SK-N-SH treated with all-trans-retinoic acid at 6 μM for 48 hours (cell line): ENCODE measurements at regions not wholly inside any gene's neighbourhood (a gene's known extent, or its start where the extent isn't known, plus 50 kb on each side); places are given as distances from the start of the nearest gene placed in this dataset.

ENCODE experiments used
- ATAC-seq: fragments of 200-7000 bp; cut with Tn5 transposase; 3 replicates; pipeline ENCODE4 v1.9.1; 2020; ENCODE audit warnings: mild to moderate bottlenecking, moderate library complexity
- ARNTL ChIP-seq: fragments of 450-650 bp; formaldehyde crosslinking; IDR thresholded peaks from 2 replicates; pipeline ENCODE4 v1.5.0; 2020; ENCODE audit warnings: low read depth, mild to moderate bottlenecking, moderate library complexity, borderline replicate concordance
- BACH2 ChIP-seq: fragments of 250-450 bp; sonication (Bioruptor Pico); IDR thresholded peaks from 2 replicates; pipeline ENCODE4 v1.9.0; 2021; ENCODE audit warnings: mild to moderate bottlenecking, borderline replicate concordance
- CREB5 ChIP-seq: fragments of 250-450 bp; sonication (Bioruptor Pico); IDR thresholded peaks from 2 replicates; pipeline ENCODE4 v1.5.1; 2020; ENCODE audit warnings: low read depth, mild to moderate bottlenecking, moderate library complexity
- CSDC2 ChIP-seq: fragments of 250-450 bp; sonication (Bioruptor Pico); IDR thresholded peaks from 2 replicates; pipeline ENCODE4 v1.5.0; 2020; ENCODE audit warnings: mild to moderate bottlenecking, moderate library complexity
- CSRNP3 ChIP-seq: fragments of 250-450 bp; sonication (Bioruptor Pico); IDR thresholded peaks from 2 replicates; pipeline ENCODE4 v1.5.1; 2021; ENCODE audit warnings: mild to moderate bottlenecking, moderate library complexity
- ESRRG ChIP-seq: fragments of 250-450 bp; sonication (Bioruptor Pico); IDR thresholded peaks from 2 replicates; pipeline ENCODE4 v1.6.1; 2021; ENCODE audit warnings: mild to moderate bottlenecking
- GLIS3 ChIP-seq: fragments of 250-450 bp; sonication (Bioruptor Pico); IDR thresholded peaks from 2 replicates; pipeline ENCODE4 v1.5.0; 2020; ENCODE audit warnings: mild to moderate bottlenecking, moderate library complexity
- ISL1 ChIP-seq: fragments of 250-450 bp; sonication (Bioruptor Pico); IDR thresholded peaks from 2 replicates; pipeline ENCODE4 v2.1.2; 2022; ENCODE audit warnings: mild to moderate bottlenecking, moderate library complexity
- OSR1 ChIP-seq: fragments of 250-450 bp; sonication (Bioruptor Pico); IDR thresholded peaks from 2 replicates; pipeline ENCODE4 v1.8.0; 2022; ENCODE audit warnings: moderate library complexity, mild to moderate bottlenecking, inconsistent platforms
- PATZ1 ChIP-seq: fragments of 250-450 bp; sonication (Bioruptor Pico); IDR thresholded peaks from 2 replicates; pipeline ENCODE4 v1.8.0; 2020; ENCODE audit warnings: mild to moderate bottlenecking, moderate library complexity, borderline replicate concordance
- POU6F1 ChIP-seq: fragments of 250-450 bp; sonication (Bioruptor Pico); IDR thresholded peaks from 2 replicates; pipeline ENCODE4 v1.8.0; 2021; ENCODE audit warnings: low read depth, mild to moderate bottlenecking, moderate library complexity, borderline replicate concordance
- PPARA ChIP-seq: fragments of 250-450 bp; sonication (Bioruptor Pico); IDR thresholded peaks from 2 replicates; pipeline ENCODE4 v1.5.0; 2020; ENCODE audit warnings: mild to moderate bottlenecking, borderline replicate concordance
- RARB ChIP-seq: fragments of 250-450 bp; sonication (Bioruptor Pico); IDR thresholded peaks from 2 replicates; pipeline ENCODE4 v1.8.0; 2021; ENCODE audit warnings: mild to moderate bottlenecking, moderate library complexity
- SNAI2 ChIP-seq: fragments of 250-450 bp; sonication (Bioruptor Pico); IDR thresholded peaks from 2 replicates; pipeline ENCODE4 v1.5.0; 2020; ENCODE audit warnings: mild to moderate bottlenecking, moderate library complexity
- TCF4 ChIP-seq: fragments of 250-450 bp; sonication (Bioruptor Pico); IDR thresholded peaks from 2 replicates; pipeline ENCODE4 v1.8.0; 2021; ENCODE audit warnings: mild to moderate bottlenecking, moderate library complexity, borderline replicate concordance
- TOX ChIP-seq: fragments of 250-450 bp; sonication (Bioruptor Pico); IDR thresholded peaks from 2 replicates; pipeline ENCODE4 v1.8.0; 2021; ENCODE audit warnings: mild to moderate bottlenecking, moderate library complexity, borderline replicate concordance
- ZC3H10 ChIP-seq: fragments of 250-450 bp; sonication (Bioruptor Pico); IDR thresholded peaks from 2 replicates; pipeline ENCODE4 v1.5.1; 2021; ENCODE audit warnings: mild to moderate bottlenecking, moderate library complexity
- ZFP3 ChIP-seq: fragments of 250-450 bp; sonication (Bioruptor Pico); IDR thresholded peaks from 2 replicates; pipeline ENCODE4 v1.5.0; 2020; ENCODE audit warnings: mild to moderate bottlenecking, moderate library complexity
- ZFP30 ChIP-seq: fragments of 450-650 bp; formaldehyde crosslinking; IDR thresholded peaks from 2 replicates; pipeline ENCODE4 v1.5.0; 2022; ENCODE audit warnings: mild to moderate bottlenecking, moderate library complexity
- ZNF565 ChIP-seq: fragments of 450-650 bp; formaldehyde crosslinking; conservative IDR thresholded peaks from 2 replicates; pipeline ENCODE4 v1.5.0; 2020; ENCODE audit warnings: low read depth, mild to moderate bottlenecking, moderate library complexity
- ZNF70 ChIP-seq: fragments of 450-650 bp; formaldehyde crosslinking; IDR thresholded peaks from 2 replicates; pipeline ENCODE4 v1.5.0; 2020; ENCODE audit warnings: mild to moderate bottlenecking, moderate library complexity
- ZNF8 ChIP-seq: fragments of 450-650 bp; formaldehyde crosslinking; IDR thresholded peaks from 2 replicates; pipeline ENCODE4 v1.5.0; 2020; ENCODE audit warnings: mild to moderate bottlenecking, moderate library complexity

- TF ChIP-seq POU6F1 (no peak), ZNF70 (CRISPR knock-in tag) (no peak), PPARA (CRISPR knock-in tag) (no peak), BACH2 (CRISPR knock-in tag) (no peak), TOX (CRISPR knock-in tag) (no peak), TCF4 (CRISPR knock-in tag) (no peak), GLIS3 (CRISPR knock-in tag) (no peak), ZFP3 (CRISPR knock-in tag) (no peak), CSDC2 (no peak), ZC3H10 (CRISPR knock-in tag) (no peak), ESRRG (CRISPR knock-in tag) (no peak), ZNF8 (no peak), CREB5 (CRISPR knock-in tag) (no peak)
- ATAC-seq = no peak
Measured at GRCh38 chr19:29442094-29442493, 83.7 kb upstream of the VSTM2B start.

GRCh38 chr19:29442910-29443309 is 82.9 kb upstream of the VSTM2B start:
- TF ChIP-seq ZC3H10 (CRISPR knock-in tag) (no peak), BACH2 (CRISPR knock-in tag) (no peak), ZFP30 (no peak), GLIS3 (CRISPR knock-in tag) (no peak), RARB (no peak), CSDC2 (no peak), CSRNP3 (CRISPR knock-in tag) (no peak), ARNTL (CRISPR knock-in tag) (no peak), OSR1 (CRISPR knock-in tag) (no peak), PPARA (CRISPR knock-in tag) (no peak), CREB5 (CRISPR knock-in tag) (no peak), ZNF8 (no peak), SNAI2 (no peak), ZFP3 (CRISPR knock-in tag) (no peak)
- ATAC-seq = no peak

GRCh38 chr19:29445246-29445645 is 80.5 kb upstream of the VSTM2B start:
- no peak for ATAC-seq
- TF ChIP-seq ZNF70 (CRISPR knock-in tag) = no peak
- no peak for TF ChIP-seq CSDC2
- TF ChIP-seq PPARA (CRISPR knock-in tag) = no peak
- no peak for TF ChIP-seq ESRRG (CRISPR knock-in tag)
- TF ChIP-seq BACH2 (CRISPR knock-in tag) = no peak
- TF ChIP-seq POU6F1 = no peak
- no peak for TF ChIP-seq ISL1
- no peak for TF ChIP-seq PATZ1 (CRISPR knock-in tag)
- no peak for TF ChIP-seq TOX (CRISPR knock-in tag)
- TF ChIP-seq CSRNP3 (CRISPR knock-in tag) = no peak
- TF ChIP-seq ZNF8 = no peak
- no peak for TF ChIP-seq ZC3H10 (CRISPR knock-in tag)
- no peak for TF ChIP-seq RARB
- no peak for TF ChIP-seq ZNF565 (CRISPR knock-in tag)
- no peak for TF ChIP-seq TCF4 (CRISPR knock-in tag)
- no peak for TF ChIP-seq CREB5 (CRISPR knock-in tag)
